GM19025 (cell line): ENCODE measurements at regions not wholly inside any gene's neighbourhood (a gene's known extent, or its start where the extent isn't known, plus 50 kb on each side); places are given as distances from the start of the nearest gene placed in this dataset.

Source experiments
- ATAC-seq: cut with Tn5 transposase; IDR thresholded peaks from one replicate; pipeline ENCODE4 v1.9.1; 2021; ENCODE audit warnings: mild to moderate bottlenecking, low read depth, moderate library complexity; ENCODE audit not compliant: unreplicated experiment

DNA sequence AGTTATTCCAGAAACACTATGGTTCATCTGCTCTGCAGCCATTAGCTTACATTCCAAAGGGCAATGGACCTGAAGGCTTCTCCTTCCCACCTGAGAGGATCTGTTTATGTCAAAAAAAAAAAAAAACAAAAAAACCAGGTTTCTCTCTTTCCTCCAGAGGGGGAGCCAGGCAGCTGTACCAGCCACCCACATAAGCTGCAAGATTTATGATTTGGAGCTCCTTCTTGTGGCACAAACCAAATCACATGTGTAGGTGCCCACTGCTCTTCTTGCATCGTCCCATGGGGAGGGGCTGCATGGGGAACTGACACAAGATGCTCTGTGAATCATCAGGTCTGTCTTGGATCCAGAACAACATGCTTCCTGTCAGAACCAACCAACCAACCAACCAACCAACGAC is 231.6 kb upstream of the IGFBP3 start:
- ATAC-seq, result no peak

- ATAC-seq, result no peak
Observed at GRCh38 chr7:46150721-46151120, 229.6 kb upstream of the IGFBP3 start.

DNA sequence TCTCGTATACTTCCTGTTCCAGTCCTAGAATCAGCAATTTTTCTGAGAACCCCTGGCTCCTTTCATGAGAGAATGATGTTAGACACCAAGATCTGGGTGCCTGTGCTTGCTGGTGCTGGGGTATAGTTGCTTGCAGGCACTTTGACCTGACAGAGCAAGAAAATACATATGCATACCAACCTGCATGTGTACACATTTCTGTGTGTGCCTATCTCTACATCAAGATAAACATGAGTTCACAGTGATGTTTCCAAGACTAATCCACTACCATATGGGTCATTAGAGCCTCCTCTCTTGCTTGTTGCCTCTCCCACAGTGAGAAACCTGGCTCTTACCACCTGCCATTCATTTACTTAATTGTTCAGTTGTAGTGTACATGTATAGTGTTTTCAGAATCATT is 229.1 kb upstream of the IGFBP3 start:
- ATAC-seq, result no peak

- no peak for ATAC-seq
Observed at GRCh38 chr7:46147871-46148270, 226.8 kb upstream of the IGFBP3 start.

GRCh38 chr7:46146454-46147255 is 225.6 kb upstream of the IGFBP3 start:
- no peak for ATAC-seq

DNA sequence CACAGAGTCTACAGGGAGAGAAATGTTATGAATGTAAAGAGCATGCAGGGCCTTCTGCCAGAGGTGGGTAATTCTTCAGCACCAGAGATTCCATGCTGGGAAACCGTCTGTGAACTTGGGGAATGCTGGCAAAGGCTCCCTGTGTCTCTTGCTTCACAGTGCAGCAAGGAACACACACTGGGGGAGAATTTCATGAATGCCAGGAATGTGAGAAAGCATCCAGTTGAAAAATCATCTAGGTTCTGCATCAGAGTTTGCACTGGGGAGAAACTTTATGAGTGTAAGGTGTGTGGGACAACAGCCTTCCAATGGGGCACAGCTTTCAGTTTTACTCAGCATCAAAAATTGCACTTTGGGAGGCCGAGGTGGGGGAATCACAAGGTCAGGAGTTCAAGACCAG is 224.3 kb upstream of the IGFBP3 start:
- ATAC-seq, result no peak

DNA sequence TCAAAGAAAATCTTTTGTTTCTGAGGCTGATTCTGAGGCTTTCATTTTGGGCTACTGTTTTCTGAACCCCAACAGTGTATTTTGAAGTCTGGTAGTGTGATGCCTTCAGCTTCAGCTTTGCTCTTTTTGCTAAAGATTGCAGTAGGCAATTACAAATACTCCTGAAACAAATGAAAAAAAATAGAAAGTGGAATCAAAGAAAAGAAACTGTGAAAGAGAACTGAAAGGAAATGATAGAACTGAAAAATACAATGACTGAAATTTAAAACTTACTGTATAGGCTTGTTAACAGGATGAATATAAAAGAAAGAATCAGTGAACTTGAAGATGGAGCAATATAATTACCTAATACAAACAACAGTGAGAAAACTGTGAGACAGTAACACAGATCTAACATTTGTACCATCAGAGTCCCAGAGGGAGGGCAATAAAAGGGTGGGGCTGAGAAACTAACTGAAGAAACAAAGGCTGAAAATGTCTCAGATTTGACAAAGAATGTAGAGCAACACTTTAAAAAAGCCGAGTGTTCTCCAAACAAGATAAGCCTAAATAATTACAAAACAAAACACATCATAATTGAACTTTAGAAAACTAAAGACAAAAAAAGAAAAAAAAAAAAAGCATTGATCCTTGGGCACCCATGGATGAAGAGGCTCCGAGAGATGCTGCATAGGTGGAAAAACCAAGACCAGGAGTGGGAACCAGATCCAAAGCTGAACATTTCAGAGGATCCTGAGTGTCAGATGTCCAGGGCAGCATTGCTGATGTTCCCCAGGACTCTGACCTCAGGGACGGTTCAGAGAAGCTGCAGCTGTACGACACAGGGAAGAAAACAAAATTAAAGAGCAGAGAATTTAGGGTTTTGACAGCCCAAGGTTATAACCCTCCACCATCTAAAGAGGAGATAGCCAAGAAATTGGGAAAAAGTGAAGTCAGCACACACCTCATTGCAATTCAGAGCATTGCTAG is 223.2 kb upstream of the IGFBP3 start:
- ATAC-seq, result no peak

DNA sequence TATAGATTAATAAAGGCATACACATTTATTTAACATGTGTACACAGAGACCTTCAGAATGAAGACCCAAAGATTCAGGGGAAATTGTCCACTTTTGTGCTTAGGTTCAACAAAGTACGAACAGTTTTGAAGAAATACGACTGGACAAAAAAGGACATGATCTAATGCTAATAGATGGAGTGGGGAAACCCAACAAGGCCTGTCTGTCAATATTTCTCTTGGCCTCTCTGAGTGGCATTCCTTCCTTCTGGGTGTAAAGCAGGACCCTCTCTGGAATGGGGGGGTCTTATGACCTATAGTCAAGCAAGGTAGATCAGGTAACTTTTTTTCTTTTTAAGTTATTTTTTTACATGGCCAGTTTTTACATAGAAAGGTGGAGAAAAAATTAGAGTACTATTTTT is 222.3 kb upstream of the IGFBP3 start:
- ATAC-seq, result no peak

DNA sequence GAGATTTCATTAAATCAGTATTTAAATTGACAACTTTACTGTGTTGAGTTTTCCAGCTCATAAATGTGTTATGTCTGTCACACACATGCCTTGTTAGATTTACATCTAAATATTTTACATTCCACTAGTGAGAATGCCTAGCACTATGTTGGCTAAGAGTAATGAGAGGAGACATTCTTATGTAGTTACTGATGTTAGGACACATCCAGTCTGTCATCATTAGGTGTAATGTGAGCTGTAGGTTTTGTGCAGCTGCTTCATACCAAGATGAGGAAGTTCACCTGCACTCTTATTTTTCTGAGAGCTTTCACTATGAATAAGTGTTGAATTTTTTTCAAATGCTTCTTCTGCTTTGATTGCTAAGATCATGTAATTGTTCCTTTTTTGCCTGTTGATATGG is 218.0 kb upstream of the IGFBP3 start:
- ATAC-seq, result no peak

GRCh38 chr7:46137725-46138124 is 216.7 kb upstream of the IGFBP3 start:
- ATAC-seq, result no peak

DNA sequence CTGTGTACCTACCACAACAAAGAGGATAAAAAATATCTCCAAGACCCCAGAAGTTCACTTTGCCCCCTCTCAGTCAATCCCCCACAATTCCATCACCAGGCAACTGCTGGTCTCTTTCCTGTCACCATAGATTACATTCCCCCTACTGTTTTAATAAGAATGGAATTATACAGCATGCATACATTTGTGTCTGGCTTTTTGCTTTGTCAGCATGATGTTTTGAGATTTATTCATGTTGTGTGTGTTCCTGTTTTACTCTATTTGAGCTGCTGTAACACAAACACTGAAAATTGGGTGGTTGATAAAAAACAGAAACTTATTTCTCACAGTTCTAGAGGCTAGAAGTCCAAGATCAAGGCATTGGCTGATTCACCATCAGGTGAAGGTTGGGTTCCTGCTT is 214.5 kb upstream of the IGFBP3 start:
- no peak for ATAC-seq

GRCh38 chr7:46134795-46135194 is 213.7 kb upstream of the IGFBP3 start:
- ATAC-seq, result no peak

DNA sequence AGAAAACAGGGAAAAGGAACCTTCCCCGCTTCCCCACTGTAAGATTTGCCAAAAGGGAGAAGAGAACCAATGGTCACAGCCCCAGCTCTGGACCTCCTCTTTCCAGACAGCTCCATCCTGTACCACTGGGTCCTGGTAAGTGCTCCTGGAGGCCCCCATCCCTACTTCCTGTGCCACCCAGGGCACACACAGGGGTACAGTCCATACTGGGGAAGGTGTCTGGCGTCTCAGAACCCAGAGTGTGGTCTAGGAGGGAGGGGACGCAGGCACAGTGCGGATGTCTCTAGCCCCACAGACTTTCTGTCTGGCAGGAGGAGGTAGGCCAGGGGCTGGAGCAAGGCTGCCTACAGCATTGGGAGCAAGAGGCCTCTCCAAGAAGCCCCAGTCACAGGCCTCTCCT is 213.3 kb upstream of the IGFBP3 start:
- ATAC-seq, result no peak

DNA sequence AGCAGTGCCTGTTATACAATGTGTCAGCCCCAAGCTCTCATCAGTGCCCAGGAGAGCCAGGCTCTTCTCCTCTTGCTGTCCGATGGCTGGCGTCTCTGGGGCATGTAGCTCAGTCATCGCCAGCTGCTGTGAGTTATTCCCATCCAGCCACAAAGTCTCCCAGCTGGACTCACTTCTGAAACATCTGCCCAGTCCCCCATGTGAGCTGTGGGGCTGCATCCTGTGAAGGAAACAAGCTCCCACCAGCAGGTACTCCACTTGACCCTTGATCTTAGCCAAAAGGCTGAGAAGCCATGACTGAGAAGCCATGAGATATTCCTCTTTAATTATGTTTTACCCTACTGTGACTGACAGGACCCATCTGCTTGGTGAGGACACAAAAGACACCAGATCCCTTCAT is 212.7 kb upstream of the IGFBP3 start:
- no peak for ATAC-seq

DNA sequence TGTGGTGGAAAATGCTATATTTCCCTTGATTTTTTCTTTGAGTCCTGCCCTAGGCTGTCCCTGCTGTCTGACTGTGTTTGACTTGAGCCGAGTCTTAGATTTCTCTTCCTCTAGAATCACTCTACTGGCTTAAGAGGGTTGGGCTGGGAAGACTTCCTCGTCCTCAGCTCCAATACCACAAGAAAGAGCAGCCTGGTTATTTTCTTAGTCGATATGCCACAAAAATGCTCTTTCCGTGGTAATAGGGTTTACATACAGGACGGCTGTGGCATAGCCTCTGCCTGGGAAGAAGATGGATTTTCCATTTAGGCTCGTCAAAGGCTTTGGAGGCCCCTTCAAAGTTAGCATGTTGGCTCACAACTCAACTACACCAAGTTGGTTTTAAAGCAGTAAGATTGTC is 212.0 kb upstream of the IGFBP3 start:
- no peak for ATAC-seq

DNA sequence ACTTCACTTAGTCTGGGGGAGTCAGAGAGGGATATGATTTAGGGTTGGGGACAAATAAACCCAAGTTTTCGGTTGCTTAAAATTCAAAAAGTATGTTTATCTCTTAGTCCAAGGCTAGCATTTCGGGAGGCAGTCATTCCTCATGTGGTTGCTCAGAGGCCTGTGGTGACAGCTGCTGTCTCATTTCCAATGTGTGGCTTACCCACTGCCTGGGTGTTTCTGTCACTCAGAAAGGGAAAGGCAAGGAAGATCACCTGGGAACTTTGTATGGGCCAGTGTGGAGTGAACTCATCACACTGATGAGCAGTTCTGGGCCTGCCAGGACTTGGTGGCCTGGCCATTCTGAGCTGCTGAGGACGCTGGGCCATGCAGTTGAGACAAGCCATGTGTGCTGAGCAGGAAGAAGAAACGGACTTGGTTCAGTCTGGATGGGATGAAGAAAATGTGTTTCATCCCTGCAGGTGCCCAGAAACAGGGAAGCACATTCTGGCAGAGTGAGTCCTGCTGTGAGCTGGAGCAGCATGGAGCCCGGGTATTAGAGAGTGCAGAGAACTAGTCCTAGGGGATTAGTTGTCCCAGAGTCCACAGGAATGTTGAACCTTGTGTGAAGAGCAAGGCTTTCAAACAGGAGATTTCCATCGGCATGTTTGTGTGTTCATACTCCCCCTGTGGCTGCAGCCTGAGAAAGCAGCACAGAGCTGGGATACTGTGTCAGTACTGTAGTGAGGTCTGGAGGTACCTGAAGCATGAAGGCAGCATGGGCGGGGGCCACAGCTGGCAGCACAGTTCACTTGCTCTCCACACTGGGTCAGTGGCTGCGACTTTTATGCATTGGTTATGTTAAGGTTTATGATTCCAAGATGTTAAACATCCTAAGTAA is 211.1 kb upstream of the IGFBP3 start:
- no peak for ATAC-seq

DNA sequence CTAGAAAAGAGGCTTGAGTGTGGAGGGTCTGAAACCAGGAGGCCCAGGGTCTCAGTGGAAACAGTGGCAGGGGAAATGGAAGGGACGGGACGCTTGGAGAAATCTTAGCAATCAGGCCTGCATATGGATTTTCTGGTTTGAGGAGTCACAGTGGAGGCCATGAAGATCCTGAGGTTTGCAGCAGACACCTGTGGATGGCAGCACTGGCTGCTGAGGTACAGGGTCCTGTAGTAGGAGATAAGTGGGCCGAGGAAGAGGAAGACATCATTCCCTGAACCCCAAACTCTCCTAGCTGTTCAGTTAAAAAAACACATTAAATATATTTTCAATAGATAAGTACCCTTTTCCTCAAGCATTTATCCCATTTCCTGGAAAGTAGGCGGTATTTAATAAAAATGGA is 208.8 kb upstream of the IGFBP3 start:
- ATAC-seq, result no peak

GRCh38 chr7:46127814-46128213 is 206.7 kb upstream of the IGFBP3 start:
- ATAC-seq, result no peak

GRCh38 chr7:46126675-46127300 is 205.7 kb upstream of the IGFBP3 start:
- ATAC-seq, result no peak

DNA sequence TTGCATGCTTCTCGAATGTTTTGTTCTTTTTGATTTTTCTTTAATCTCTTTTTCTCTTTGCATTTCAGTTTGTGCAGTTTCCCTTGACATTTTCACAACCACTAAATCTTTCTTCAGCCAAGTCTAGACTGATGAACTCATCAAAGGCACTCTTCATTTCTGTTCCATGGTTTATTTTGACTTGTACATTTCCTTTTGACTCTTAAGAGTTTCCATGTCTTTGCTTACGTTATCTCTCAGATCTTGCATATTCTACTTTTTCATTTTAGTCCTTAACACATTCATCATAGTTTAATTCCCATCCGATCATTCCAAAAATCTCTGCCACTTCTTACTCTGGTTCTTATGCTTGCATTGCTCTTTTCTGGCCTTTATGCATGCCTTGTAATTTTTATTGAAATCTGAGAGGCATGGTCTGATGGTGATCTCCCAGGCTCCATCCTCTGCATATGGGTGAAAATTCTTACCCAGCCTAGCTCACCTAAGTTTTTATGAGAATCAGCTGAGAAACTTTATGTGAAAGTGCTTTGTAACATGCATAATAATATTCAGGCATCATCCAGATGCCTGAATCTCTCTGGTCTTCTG is 202.8 kb upstream of the IGFBP3 start:
- no peak for ATAC-seq
